ENCODE measurements at regions not wholly inside any gene's neighbourhood (a gene's known extent, or its start where the extent isn't known, plus 50 kb on each side); places are given as distances from the start of the nearest gene placed in this dataset.

- Histone ChIP-seq H3K36me3 (replicated peaks in 1 of 2; ENCODE audit: control insufficient read depth in 2 of 2, insufficient read depth in 2 of 2, low read length in 2 of 2) (no peaks in the 10 kb centered on the region), H2BK12ac (ENCODE audit: low read length) (no peak overlapping the region), H3K4ac (ENCODE audit: low read length) (no peak overlapping the region), H3K27ac (replicated peaks; ENCODE audit: low read length) (no peak overlapping the region), H3K9me3 (replicated peaks in 1 of 2; ENCODE audit: control insufficient read depth in 2 of 2, insufficient read depth in 1 of 2, low read depth in 1 of 2, low read length in 2 of 2) (no peaks in the 10 kb centered on the region), H3K18ac (ENCODE audit: low read length) (no peak overlapping the region), H3K4me1 (ENCODE audit: control insufficient read depth in 2 of 2, insufficient read depth in 1 of 2, low read depth in 1 of 2, low read length in 2 of 2) (no peaks in the 10 kb centered on the region), H3K4me3 (ENCODE audit: low read length in 2 of 2) (no peak overlapping the region), H3K79me1 (ENCODE audit: low read depth, low read length) (no peaks in the 10 kb centered on the region), H4K8ac (ENCODE audit: low read depth, low read length) (no peak overlapping the region), H4K91ac (ENCODE audit: low read depth, low read length, poor library complexity) (no peak overlapping the region), H3K4me2 (ENCODE audit: insufficient read depth, low read length, poor library complexity, severe bottlenecking) (no peak overlapping the region), H3K27me3 (ENCODE audit: control insufficient read depth in 3 of 3, insufficient read depth in 3 of 3, low read depth in 1 of 3, low read length in 3 of 3) (no peaks in the 10 kb centered on the region), H3K9ac (ENCODE audit: low read depth, low read length, poor library complexity) (no peak overlapping the region), H2AK5ac (ENCODE audit: low read depth, low read length) (no peak overlapping the region), H2BK5ac (ENCODE audit: low read length) (no peak overlapping the region), H2BK15ac (ENCODE audit: low read length) (no peak overlapping the region), H3K14ac (ENCODE audit: low read length) (no peak overlapping the region), H2AFZ (ENCODE audit: low read length) (no peak overlapping the region), H2BK120ac (ENCODE audit: low read depth, low read length) (no peak overlapping the region), H3K23ac (ENCODE audit: low read depth, low read length, poor library complexity) (no peak overlapping the region)
- no peak for DNase-seq (ENCODE audit: low spot score)
- no CpG with 5 or more reads among the region's 1 CpG for WGBS, 2 donors (ENCODE audit: extremely low coverage in 2 of 2, insufficient read length in 2 of 2, insufficient replicate concordance in 1 of 2)
Measured at GRCh38 chr4:177974461-177974860, 532.2 kb upstream of the AGA start.

GRCh38 chr4:177975315-177975987, 533.2 kb upstream of the AGA start:
- Histone ChIP-seq H3K4me3 (ENCODE audit: low read length in 2 of 2) (no peak overlapping the region), H3K9ac (ENCODE audit: low read depth, low read length, poor library complexity) (no peak overlapping the region), H3K23ac (ENCODE audit: low read depth, low read length, poor library complexity) (no peak overlapping the region), H2BK5ac (ENCODE audit: low read length) (no peak overlapping the region), H2AFZ (ENCODE audit: low read length) (no peak overlapping the region), H3K9me3 (replicated peaks in 1 of 2; ENCODE audit: control insufficient read depth in 2 of 2, insufficient read depth in 1 of 2, low read depth in 1 of 2, low read length in 2 of 2) (no peaks in the 10 kb centered on the region), H2BK15ac (ENCODE audit: low read length) (no peak overlapping the region), H2BK12ac (ENCODE audit: low read length) (no peak overlapping the region), H4K91ac (ENCODE audit: low read depth, low read length, poor library complexity) (no peak overlapping the region), H3K36me3 (replicated peaks in 1 of 2; ENCODE audit: control insufficient read depth in 2 of 2, insufficient read depth in 2 of 2, low read length in 2 of 2) (no peaks in the 10 kb centered on the region), H2AK5ac (ENCODE audit: low read depth, low read length) (no peak overlapping the region), H3K14ac (ENCODE audit: low read length) (no peak overlapping the region), H3K27ac (replicated peaks; ENCODE audit: low read length) (no peak overlapping the region), H4K8ac (ENCODE audit: low read depth, low read length) (no peak overlapping the region), H3K4me2 (ENCODE audit: insufficient read depth, low read length, poor library complexity, severe bottlenecking) (no peak overlapping the region), H3K79me1 (ENCODE audit: low read depth, low read length) (no peaks in the 10 kb centered on the region), H2BK120ac (ENCODE audit: low read depth, low read length) (no peak overlapping the region), H3K4ac (ENCODE audit: low read length) (no peak overlapping the region), H3K4me1 (ENCODE audit: control insufficient read depth in 2 of 2, insufficient read depth in 1 of 2, low read depth in 1 of 2, low read length in 2 of 2) (no peaks in the 10 kb centered on the region), H3K27me3 (ENCODE audit: control insufficient read depth in 3 of 3, insufficient read depth in 3 of 3, low read depth in 1 of 3, low read length in 3 of 3) (no peaks in the 10 kb centered on the region), H3K18ac (ENCODE audit: low read length) (no peak overlapping the region)
- no CpG with 5 or more reads among the region's 2 CpGs for WGBS, 2 donors (ENCODE audit: extremely low coverage in 2 of 2, insufficient read length in 2 of 2, insufficient replicate concordance in 1 of 2)
- no peak for DNase-seq (ENCODE audit: low spot score)

GRCh38 chr4:177986236-177986635, 544.0 kb upstream of the AGA start:
- H2AFZ ChIP-seq (ENCODE audit: low read length), result no peak overlapping the region
- no peak overlapping the region for H3K4ac ChIP-seq (ENCODE audit: low read length)
- H4K91ac ChIP-seq (ENCODE audit: low read depth, low read length, poor library complexity), result no peak overlapping the region
- WGBS, 2 donors (ENCODE audit: extremely low coverage in 2 of 2, insufficient read length in 2 of 2, insufficient replicate concordance in 1 of 2), result no CpG with 5 or more reads among the region's 1 CpG
- H3K4me3 ChIP-seq (ENCODE audit: low read length in 2 of 2), result no peak overlapping the region
- H3K79me1 ChIP-seq (ENCODE audit: low read depth, low read length), result peaks cover 1% of the 10 kb centered on the region
- H2BK15ac ChIP-seq (ENCODE audit: low read length), result no peak overlapping the region
- DNase-seq (ENCODE audit: low spot score), result no peak
- H3K27ac ChIP-seq (replicated peaks; ENCODE audit: low read length), result no peak overlapping the region
- H3K14ac ChIP-seq (ENCODE audit: low read length), result no peak overlapping the region
- H3K27me3 ChIP-seq (ENCODE audit: control insufficient read depth in 3 of 3, insufficient read depth in 3 of 3, low read depth in 1 of 3, low read length in 3 of 3), result no peaks in the 10 kb centered on the region
- H3K9ac ChIP-seq (ENCODE audit: low read depth, low read length, poor library complexity), result no peak overlapping the region
- H3K9me3 ChIP-seq (replicated peaks in 1 of 2; ENCODE audit: control insufficient read depth in 2 of 2, insufficient read depth in 1 of 2, low read depth in 1 of 2, low read length in 2 of 2), result no peaks in the 10 kb centered on the region
- H3K36me3 ChIP-seq (replicated peaks in 1 of 2; ENCODE audit: control insufficient read depth in 2 of 2, insufficient read depth in 2 of 2, low read length in 2 of 2), result no peaks in the 10 kb centered on the region
- no peak overlapping the region for H4K8ac ChIP-seq (ENCODE audit: low read depth, low read length)
- no peak overlapping the region for H3K4me2 ChIP-seq (ENCODE audit: insufficient read depth, low read length, poor library complexity, severe bottlenecking)
- no peak overlapping the region for H2BK12ac ChIP-seq (ENCODE audit: low read length)
- no peak overlapping the region for H2AK5ac ChIP-seq (ENCODE audit: low read depth, low read length)
- no peak overlapping the region for H3K18ac ChIP-seq (ENCODE audit: low read length)
- H2BK120ac ChIP-seq (ENCODE audit: low read depth, low read length), result no peak overlapping the region
- H3K4me1 ChIP-seq (ENCODE audit: control insufficient read depth in 2 of 2, insufficient read depth in 1 of 2, low read depth in 1 of 2, low read length in 2 of 2), result no peaks in the 10 kb centered on the region
- no peak overlapping the region for H3K23ac ChIP-seq (ENCODE audit: low read depth, low read length, poor library complexity)
- no peak overlapping the region for H2BK5ac ChIP-seq (ENCODE audit: low read length)

- Histone ChIP-seq H3K9ac (ENCODE audit: low read depth, low read length, poor library complexity) (no peak overlapping the region), H2AFZ (ENCODE audit: low read length) (no peak overlapping the region), H2AK5ac (ENCODE audit: low read depth, low read length) (no peak overlapping the region), H3K27me3 (ENCODE audit: control insufficient read depth in 3 of 3, insufficient read depth in 3 of 3, low read depth in 1 of 3, low read length in 3 of 3) (no peaks in the 10 kb centered on the region), H2BK5ac (ENCODE audit: low read length) (no peak overlapping the region), H2BK12ac (ENCODE audit: low read length) (no peak overlapping the region), H3K4me2 (ENCODE audit: insufficient read depth, low read length, poor library complexity, severe bottlenecking) (no peak overlapping the region), H3K4me1 (ENCODE audit: control insufficient read depth in 2 of 2, insufficient read depth in 1 of 2, low read depth in 1 of 2, low read length in 2 of 2) (no peaks in the 10 kb centered on the region), H3K23ac (ENCODE audit: low read depth, low read length, poor library complexity) (no peak overlapping the region), H4K91ac (ENCODE audit: low read depth, low read length, poor library complexity) (no peak overlapping the region), H3K14ac (ENCODE audit: low read length) (no peak overlapping the region), H3K9me3 (replicated peaks in 1 of 2; ENCODE audit: control insufficient read depth in 2 of 2, insufficient read depth in 1 of 2, low read depth in 1 of 2, low read length in 2 of 2) (no peaks in the 10 kb centered on the region), H2BK120ac (ENCODE audit: low read depth, low read length) (no peak overlapping the region), H4K8ac (ENCODE audit: low read depth, low read length) (no peak overlapping the region), H3K4me3 (ENCODE audit: low read length in 2 of 2) (no peak overlapping the region), H3K4ac (ENCODE audit: low read length) (no peak overlapping the region), H3K18ac (ENCODE audit: low read length) (no peak overlapping the region), H3K27ac (replicated peaks; ENCODE audit: low read length) (no peak overlapping the region), H2BK15ac (ENCODE audit: low read length) (no peak overlapping the region), H3K36me3 (replicated peaks in 1 of 2; ENCODE audit: control insufficient read depth in 2 of 2, insufficient read depth in 2 of 2, low read length in 2 of 2) (no peaks in the 10 kb centered on the region), H3K79me1 (ENCODE audit: low read depth, low read length) (peaks cover 1% of the 10 kb centered on the region)
- no peak for DNase-seq (ENCODE audit: low spot score)
- WGBS, 2 donors (ENCODE audit: extremely low coverage in 2 of 2, insufficient read length in 2 of 2, insufficient replicate concordance in 1 of 2), result no CpG with 5 or more reads among the region's 1 CpG
Measured at GRCh38 chr4:177987896-177988295, 545.7 kb upstream of the AGA start.

Measured in neuronal stem cell (in vitro differentiated cells).